Neural crest cell (in vitro differentiated cells): ENCODE measurements at regions not wholly inside any gene's neighbourhood (a gene's known extent, or its start where the extent isn't known, plus 50 kb on each side); places are given as distances from the start of the nearest gene placed in this dataset.

Source experiments
- DNase-seq: peaks from one replicate; pipeline ENCODE4 v3.0.0; 2021; ENCODE audit warnings: low read depth, mixed read lengths, low spot score
- H3K27ac Mint-ChIP-seq: one replicate; pipeline ENCODE4 v1.8.0; 2021; ENCODE audit warnings: mild to moderate bottlenecking, mixed read lengths; ENCODE audit not compliant: unreplicated experiment
- H3K27me3 Mint-ChIP-seq: 2 replicates; pipeline ENCODE4 v1.8.0; 2021; ENCODE audit warnings: low read depth, mild to moderate bottlenecking, mixed read lengths
- H3K36me3 Mint-ChIP-seq: 2 replicates; pipeline ENCODE4 v1.8.0; 2021; ENCODE audit warnings: low read depth, mild to moderate bottlenecking, mixed read lengths
- H3K4me1 Mint-ChIP-seq: 2 replicates; pipeline ENCODE4 v1.8.0; 2021; ENCODE audit warnings: mixed read lengths
- H3K4me3 Mint-ChIP-seq: one replicate; pipeline ENCODE4 v1.8.0; 2021; ENCODE audit warnings: mild to moderate bottlenecking, mixed read lengths
- H3K9me3 Mint-ChIP-seq: 2 replicates; pipeline ENCODE4 v1.8.0; 2021; ENCODE audit warnings: mixed read lengths
- TF ChIP-seq, protein P1 (sequence below): fragments of 200-600 bp; sonication (generic); conservative IDR thresholded peaks from 2 replicates; pipeline ENCODE4 v1.5.0; 2021; ENCODE audit warnings: antibody characterized with exemption, mild to moderate bottlenecking

DNA sequence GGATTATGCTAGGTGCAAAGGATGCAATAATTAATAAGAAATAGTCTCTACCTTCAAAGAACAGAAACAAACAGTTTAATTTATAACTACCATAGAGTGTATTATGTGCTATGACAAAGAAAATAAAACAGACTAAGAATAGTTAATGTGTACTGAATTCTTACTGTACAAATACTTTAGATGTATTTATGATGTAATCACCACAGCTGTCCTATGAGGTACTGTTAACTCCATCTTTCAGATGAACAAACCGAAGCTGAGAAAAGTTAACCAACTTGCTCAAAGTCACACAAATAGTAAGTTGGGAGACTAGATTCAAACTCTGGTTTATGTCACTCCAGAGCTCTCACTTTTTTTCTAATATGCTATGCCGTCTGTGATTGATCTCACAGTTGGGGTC, 77.0 kb upstream of the FGGY start:
- Mint-ChIP-seq H3K9me3 (peaks cover 7% of the 10 kb centered on the region), H3K4me1 (peaks cover 5% of the 10 kb centered on the region), H3K4me3 (no peak overlapping the region), H3K27ac (no peak overlapping the region), H3K36me3 (peaks cover 3% of the 10 kb centered on the region), H3K27me3 (no peaks in the 10 kb centered on the region)
- DNase-seq = no peak
- TF ChIP-seq, protein P1, sequence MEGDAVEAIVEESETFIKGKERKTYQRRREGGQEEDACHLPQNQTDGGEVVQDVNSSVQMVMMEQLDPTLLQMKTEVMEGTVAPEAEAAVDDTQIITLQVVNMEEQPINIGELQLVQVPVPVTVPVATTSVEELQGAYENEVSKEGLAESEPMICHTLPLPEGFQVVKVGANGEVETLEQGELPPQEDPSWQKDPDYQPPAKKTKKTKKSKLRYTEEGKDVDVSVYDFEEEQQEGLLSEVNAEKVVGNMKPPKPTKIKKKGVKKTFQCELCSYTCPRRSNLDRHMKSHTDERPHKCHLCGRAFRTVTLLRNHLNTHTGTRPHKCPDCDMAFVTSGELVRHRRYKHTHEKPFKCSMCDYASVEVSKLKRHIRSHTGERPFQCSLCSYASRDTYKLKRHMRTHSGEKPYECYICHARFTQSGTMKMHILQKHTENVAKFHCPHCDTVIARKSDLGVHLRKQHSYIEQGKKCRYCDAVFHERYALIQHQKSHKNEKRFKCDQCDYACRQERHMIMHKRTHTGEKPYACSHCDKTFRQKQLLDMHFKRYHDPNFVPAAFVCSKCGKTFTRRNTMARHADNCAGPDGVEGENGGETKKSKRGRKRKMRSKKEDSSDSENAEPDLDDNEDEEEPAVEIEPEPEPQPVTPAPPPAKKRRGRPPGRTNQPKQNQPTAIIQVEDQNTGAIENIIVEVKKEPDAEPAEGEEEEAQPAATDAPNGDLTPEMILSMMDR = no peak

DNA sequence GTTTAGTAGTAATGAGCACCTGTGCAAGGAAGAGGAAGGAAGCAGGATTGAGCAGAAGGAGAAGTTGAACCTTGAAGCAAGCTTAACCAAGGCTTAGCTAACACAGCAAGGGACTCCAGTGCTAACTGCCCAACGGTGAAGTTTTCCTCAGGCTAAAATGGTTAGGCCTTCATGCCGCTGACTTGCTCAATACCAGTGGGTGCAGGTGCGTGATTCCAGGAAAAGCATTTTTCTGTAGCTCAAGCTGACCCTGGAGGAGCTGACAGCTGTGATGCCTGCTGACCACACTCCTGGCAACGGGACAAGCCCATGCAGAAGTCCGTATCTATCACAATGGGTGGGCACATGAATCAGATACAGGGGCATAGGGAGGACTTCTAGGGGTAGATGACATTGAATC, 76.5 kb upstream of the FGGY start:
- TF ChIP-seq, protein P1 = no peak
- no peak overlapping the region for H3K4me3 Mint-ChIP-seq
- no peak for DNase-seq
- peaks cover 7% of the 10 kb centered on the region for H3K9me3 Mint-ChIP-seq
- no peaks in the 10 kb centered on the region for H3K27me3 Mint-ChIP-seq
- peaks cover 5% of the 10 kb centered on the region for H3K4me1 Mint-ChIP-seq
- H3K36me3 Mint-ChIP-seq = peaks cover 3% of the 10 kb centered on the region
- no peak overlapping the region for H3K27ac Mint-ChIP-seq

DNA sequence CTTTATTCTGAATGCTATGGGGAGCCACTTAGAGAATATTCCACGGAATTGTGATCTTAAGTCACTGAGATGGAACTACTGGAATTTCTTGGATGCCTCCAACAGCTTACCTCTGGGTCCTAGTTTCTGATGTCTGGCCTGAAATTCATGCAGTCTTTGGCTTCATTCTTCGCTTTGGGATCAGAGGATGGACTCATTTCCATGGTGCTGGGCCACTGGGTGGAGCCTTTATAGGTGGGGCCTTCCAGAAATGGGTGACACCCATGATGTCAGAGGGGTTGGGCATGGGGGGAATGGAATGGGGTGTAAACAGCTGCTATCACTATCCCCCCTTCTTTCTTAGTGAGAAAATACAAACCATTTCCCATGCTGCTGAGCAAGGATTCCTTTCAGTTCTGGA, 73.7 kb upstream of the FGGY start:
- Mint-ChIP-seq H3K4me3 (no peak overlapping the region), H3K4me1 (peaks cover 4% of the 10 kb centered on the region), H3K36me3 (no peaks in the 10 kb centered on the region), H3K9me3 (no peaks in the 10 kb centered on the region), H3K27ac (no peak overlapping the region), H3K27me3 (no peaks in the 10 kb centered on the region)
- TF ChIP-seq, protein P1 = no peak
- no peak for DNase-seq

DNA sequence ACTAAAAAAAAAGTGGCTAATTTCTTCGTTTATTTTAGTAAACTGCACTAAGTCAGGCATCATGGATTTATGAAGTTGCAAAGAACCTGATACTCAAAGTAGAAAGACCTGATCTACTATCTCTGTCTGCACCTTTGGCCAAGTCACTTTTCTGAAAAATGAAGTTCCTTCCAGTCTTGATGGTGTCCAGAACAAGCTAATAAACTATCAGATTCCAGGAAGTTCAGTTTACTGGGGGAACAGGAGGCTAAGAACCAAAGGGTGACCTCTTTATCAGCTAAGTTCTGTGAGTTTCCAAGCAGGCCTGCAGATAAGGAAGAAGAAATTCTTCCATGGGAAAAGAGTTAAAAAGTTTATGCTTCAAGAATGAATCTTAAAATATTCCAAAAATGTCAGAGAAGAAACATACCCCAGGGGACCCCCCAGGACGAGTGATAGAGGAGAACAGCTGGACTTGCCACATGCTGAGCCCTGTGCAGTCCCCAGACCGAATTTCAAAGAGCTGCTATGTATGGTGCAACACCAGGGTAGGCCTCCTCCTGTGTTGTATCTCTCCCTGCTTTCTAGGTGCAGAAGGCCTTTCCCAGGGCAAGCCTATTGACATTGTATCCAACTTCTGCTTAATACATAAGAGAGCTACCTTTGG, 72.8 kb upstream of the FGGY start:
- Mint-ChIP-seq H3K4me3 (no peak overlapping the region), H3K27me3 (no peaks in the 10 kb centered on the region), H3K4me1 (no peaks in the 10 kb centered on the region), H3K9me3 (no peaks in the 10 kb centered on the region), H3K27ac (no peak overlapping the region), H3K36me3 (no peaks in the 10 kb centered on the region)
- TF ChIP-seq, protein P1 = no peak
- no peak for DNase-seq

DNA sequence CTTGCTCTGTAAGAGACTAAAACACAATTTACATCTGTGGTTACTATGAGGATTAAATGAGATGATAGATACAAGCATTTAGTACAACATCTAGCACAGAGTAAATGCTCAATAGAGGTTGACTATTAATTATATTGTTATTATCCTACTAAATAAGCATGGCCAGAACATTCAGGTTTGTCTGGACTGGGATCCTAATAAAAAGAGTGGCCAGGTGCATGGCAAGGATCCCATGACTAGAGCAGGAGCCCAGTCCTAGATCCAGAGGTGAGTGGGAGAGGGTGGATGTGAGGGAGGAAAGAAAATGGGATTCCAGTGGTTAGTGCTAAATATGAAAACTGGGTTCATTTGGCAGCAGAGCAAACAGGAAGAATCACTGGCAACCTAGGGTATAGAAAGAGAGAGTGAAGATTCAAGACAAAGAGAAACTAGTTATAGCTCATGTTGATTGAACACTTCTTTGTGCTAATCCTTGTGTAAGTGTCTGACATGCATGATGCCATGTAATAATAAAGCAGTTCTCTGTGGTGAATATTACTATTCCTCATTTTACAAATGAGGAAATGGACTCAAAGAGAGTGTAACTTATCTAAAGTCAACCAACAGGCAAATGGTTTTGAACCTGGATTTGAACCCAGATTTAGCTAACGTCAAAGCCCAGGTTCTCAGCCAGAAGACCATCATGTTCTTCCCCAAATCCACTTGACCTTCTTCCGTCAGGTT, 71.1 kb upstream of the FGGY start:
- no peak overlapping the region for H3K4me3 Mint-ChIP-seq
- no peaks in the 10 kb centered on the region for H3K4me1 Mint-ChIP-seq
- no peak for DNase-seq
- H3K27ac Mint-ChIP-seq = peak overlapping the region; percentile 79
- no peaks in the 10 kb centered on the region for H3K36me3 Mint-ChIP-seq
- no peaks in the 10 kb centered on the region for H3K27me3 Mint-ChIP-seq
- TF ChIP-seq, protein P1 = no peak
- peaks cover 5% of the 10 kb centered on the region for H3K9me3 Mint-ChIP-seq
